ENCODE measurements at regions not wholly inside any gene's neighbourhood (a gene's known extent, or its start where the extent isn't known, plus 50 kb on each side); places are given as distances from the start of the nearest gene placed in this dataset.

DNA sequence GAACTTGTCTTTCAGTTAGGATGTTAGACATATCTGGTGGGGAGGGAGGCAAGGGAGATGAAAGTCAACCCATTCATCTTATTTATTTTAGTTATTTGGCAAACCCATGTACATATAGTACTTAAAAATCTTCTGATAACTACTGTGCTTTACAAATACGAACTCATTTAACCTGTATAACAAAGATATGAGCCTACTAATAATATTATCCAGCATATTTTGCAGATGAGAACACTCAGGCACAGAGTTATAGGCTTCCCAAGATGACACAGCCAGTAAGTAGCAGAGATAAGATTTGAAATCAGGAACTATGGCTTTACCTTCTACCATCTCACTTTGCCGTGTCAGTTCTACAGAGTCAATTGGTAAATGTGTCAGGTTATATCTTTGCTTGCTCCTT is 262.6 kb upstream of the DOK6 start:
- H4K5ac ChIP-seq (ENCODE audit: insufficient read length, low read depth, low read length), result no peak overlapping the region
- no peak for TF ChIP-seq KDM5A (IDR thresholded peaks at IDR 0.05; ENCODE audit: low read length)
- no peak for TF ChIP-seq RFX5 (IDR thresholded peaks at IDR 0.05; ENCODE audit: borderline replicate concordance, low read depth, low read length)
- TF ChIP-seq E2F6 (IDR thresholded peaks at IDR 0.05), result no peak
- TF ChIP-seq BACH1 (IDR thresholded peaks at IDR 0.05; ENCODE audit: low read length), result no peak
- no peak for TF ChIP-seq HDAC6 (IDR thresholded peaks at IDR 0.05; ENCODE audit: low read depth, low read length)
- no peak for TF ChIP-seq POLR2A (IDR thresholded peaks at IDR 0.05; ENCODE audit: control extremely low read depth in 1 of 2, low read depth in 2 of 2, low read length in 2 of 2)
- TF ChIP-seq SP4 (IDR thresholded peaks at IDR 0.05; ENCODE audit: low read length), result no peak
- no peak for TF ChIP-seq TAF1 (IDR thresholded peaks at IDR 0.05; ENCODE audit: low read depth, low read length)
- no peak for TF ChIP-seq RAD21 (IDR thresholded peaks at IDR 0.05 in 1 of 2, conservative IDR thresholded peaks at IDR 0.05 in 1 of 2; ENCODE audit: low read depth in 2 of 2, low read length in 2 of 2)
- no peak for TF ChIP-seq YY1 (IDR thresholded peaks at IDR 0.05; ENCODE audit: low read depth, low read length)
- TF ChIP-seq SIRT6 (IDR thresholded peaks at IDR 0.05; ENCODE audit: low read length), result no peak
- no peak for TF ChIP-seq ZNF274 (IDR thresholded peaks at IDR 0.05; ENCODE audit: borderline replicate concordance, extremely low read depth, low read length)
- no peak for TF ChIP-seq JUND (IDR thresholded peaks at IDR 0.05; ENCODE audit: low read length)
- no peak for TF ChIP-seq SP1 (IDR thresholded peaks at IDR 0.05; ENCODE audit: low read depth, low read length)
- no peak for TF ChIP-seq SIN3A (conservative IDR thresholded peaks at IDR 0.05 in 1 of 2, IDR thresholded peaks at IDR 0.05 in 1 of 2; ENCODE audit: low read depth in 1 of 2, low read length in 2 of 2)
- no peak for TF ChIP-seq EP300 (IDR thresholded peaks at IDR 0.05; ENCODE audit: borderline replicate concordance in 1 of 2, low read depth in 2 of 2, low read length in 2 of 2)

More for the DNA sequence above, 262.6 kb upstream of the DOK6 start:
- Histone ChIP-seq H4K20me1 (replicated peaks in 1 of 2; ENCODE audit: control insufficient read depth in 1 of 2, insufficient read depth in 2 of 2, low read length in 2 of 2) (no peaks in the 10 kb centered on the region), H3K27me3 (replicated peaks in 1 of 4; ENCODE audit: control insufficient read depth in 3 of 4, extremely low read depth in 1 of 4, insufficient read depth in 3 of 4, low read length in 3 of 4) (peaks cover 0 to 1% (median 0%) of the 10 kb centered on the region in 4 experiments; a peak in 1 of 7 replicates), H3K23ac (ENCODE audit: insufficient read length) (no peak overlapping the region), H3K27ac (ENCODE audit: low read depth, low read length) (no peak overlapping the region), H2AFZ (ENCODE audit: low read length) (no peak overlapping the region), H2BK15ac (ENCODE audit: low read length) (no peak overlapping the region), H2BK5ac (ENCODE audit: low read depth, low read length) (no peak overlapping the region), H3K4ac (replicated peaks; ENCODE audit: insufficient read length, low read depth, low read length) (no peak overlapping the region), H4K8ac (ENCODE audit: extremely low read depth, insufficient read depth, low read length) (no peak overlapping the region), H3K4me1 (replicated peaks in 1 of 4; ENCODE audit: control insufficient read depth in 3 of 4, insufficient read depth in 4 of 4, low read length in 3 of 4) (no peaks in the 10 kb centered on the region), H3K4me2 (ENCODE audit: insufficient read depth in 1 of 2, low read depth in 2 of 2, low read length in 2 of 2) (no peak overlapping the region), H3K9me3 (ENCODE audit: insufficient read depth in 2 of 2, low read depth in 1 of 2, low read length in 1 of 2) (no peaks in the 10 kb centered on the region), H3K18ac (ENCODE audit: extremely low read depth, low read length) (no peak overlapping the region), H3K9ac (replicated peaks in 1 of 4; ENCODE audit: extremely low read depth in 1 of 4, low read depth in 3 of 4, low read length in 3 of 4) (no peak overlapping the region), H2BK20ac (ENCODE audit: low read length) (no peak overlapping the region), H3K4me3 (ENCODE audit: extremely low read depth in 1 of 4, insufficient read depth in 2 of 4, low read depth in 3 of 4, low read length in 4 of 4) (no peak overlapping the region), H3K36me3 (ENCODE audit: control insufficient read depth in 2 of 4, insufficient read depth in 4 of 4, low read length in 3 of 4) (no peaks in the 10 kb centered on the region), H3K14ac (ENCODE audit: insufficient read length) (no peak overlapping the region), H3K79me2 (ENCODE audit: control insufficient read depth in 1 of 2, insufficient read depth in 2 of 2, low read length in 2 of 2) (no peaks in the 10 kb centered on the region), H3K56ac (replicated peaks; ENCODE audit: insufficient read length, low read depth, low read length) (no peak overlapping the region), H4K91ac (replicated peaks; ENCODE audit: insufficient read length, low read length) (no peak overlapping the region), H3K79me1 (ENCODE audit: low read depth, low read length) (no peaks in the 10 kb centered on the region), H2BK12ac (ENCODE audit: low read depth, low read length) (no peak overlapping the region), H2BK120ac (replicated peaks; ENCODE audit: low read depth, low read length) (no peak overlapping the region), H2AK5ac (ENCODE audit: low read depth, low read length) (no peak overlapping the region), H3K23me2 (ENCODE audit: low read depth, low read length) (no peaks in the 10 kb centered on the region)
- FAIRE-seq (no peak), DNase-seq (ENCODE audit: low read depth in 1 of 2, low spot score in 2 of 2) (no peak)
- ChIA-PET CTCF (ENCODE audit: partially characterized antibody) (no interaction called here), POLR2A (ENCODE audit: partially characterized antibody) (no interaction called here)
- WGBS, 2 experiments (ENCODE audit: extremely low coverage in 1 of 2, insufficient coverage in 1 of 2, insufficient read length in 1 of 2, insufficient replicate concordance in 2 of 2, low coverage in 1 of 2, low lambda C conversion rate in 2 of 2, missing lambda C conversion rate in 1 of 2), result 90% methylated on average over 2 of the region's 2 CpGs; no CpG with 5 or more reads in 1 of the 2 experiments

Data from H1 (cell line).